ENCODE measurements at regions not wholly inside any gene's neighbourhood (a gene's known extent, or its start where the extent isn't known, plus 50 kb on each side); places are given as distances from the start of the nearest gene placed in this dataset.

DNA sequence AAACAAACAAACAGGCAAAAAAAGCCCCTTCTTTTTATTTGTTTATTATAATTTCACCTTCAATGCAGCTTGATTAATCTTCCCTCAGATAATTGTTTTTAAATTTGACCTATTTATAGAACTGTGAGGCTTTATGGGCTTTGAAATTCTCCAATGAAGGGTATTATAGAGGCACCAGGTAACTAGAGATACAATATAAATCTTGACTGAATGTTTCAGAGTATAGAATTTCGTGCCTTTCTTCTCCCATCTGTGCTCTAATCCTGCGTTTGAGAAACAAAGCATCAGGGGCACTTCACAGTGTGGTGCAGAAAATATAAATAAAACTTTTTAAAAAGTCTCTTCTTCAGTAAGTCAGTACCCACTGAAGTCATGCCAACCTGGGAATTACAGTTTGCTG lies 120.9 kb downstream of the ANKRD50 start:
- peaks cover 8% of the 10 kb centered on the region for H3K9me3 ChIP-seq
- H3K4me1 ChIP-seq, result peaks cover 25% of the 10 kb centered on the region
- H3K27me3 ChIP-seq, result no peaks in the 10 kb centered on the region
- H3K4me3 ChIP-seq, result no peak overlapping the region
- no peak for TF ChIP-seq Cebpa-rat (IDR thresholded peaks at IDR 0.05)
- H3K9ac ChIP-seq, result no peak overlapping the region
- no peak overlapping the region for H3K4me2 ChIP-seq
- H4K20me1 ChIP-seq, result no peaks in the 10 kb centered on the region
- H3K36me3 ChIP-seq, result no peaks in the 10 kb centered on the region
- no peak overlapping the region for H3K27ac ChIP-seq

DNA sequence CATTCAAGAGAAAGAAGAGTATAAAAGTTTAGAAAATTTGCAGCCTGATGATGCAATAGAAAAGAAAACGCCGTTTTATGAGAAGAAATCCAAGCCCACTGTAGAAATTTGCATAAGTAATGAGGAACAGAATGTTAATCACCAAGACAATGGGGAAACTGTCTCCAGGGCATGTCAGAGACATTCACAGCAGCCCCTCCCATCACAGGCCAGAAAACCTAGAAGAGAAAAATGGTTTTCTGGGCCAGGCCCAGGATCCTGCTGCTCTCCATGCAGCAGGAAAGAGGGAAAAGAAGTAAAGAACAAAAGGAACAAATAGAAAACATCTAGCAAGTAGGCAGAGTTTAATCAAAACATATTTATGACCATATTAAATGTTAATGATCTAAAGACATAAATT lies 119.0 kb downstream of the ANKRD50 start:
- no peak for TF ChIP-seq Cebpa-rat (IDR thresholded peaks at IDR 0.05)
- Histone ChIP-seq H3K27ac (no peak overlapping the region), H3K27me3 (no peaks in the 10 kb centered on the region), H3K4me3 (no peak overlapping the region), H4K20me1 (no peaks in the 10 kb centered on the region), H3K9ac (no peak overlapping the region), H3K9me3 (no peaks in the 10 kb centered on the region), H3K4me1 (peaks cover 42% of the 10 kb centered on the region), H3K36me3 (no peaks in the 10 kb centered on the region), H3K4me2 (no peak overlapping the region)

- H3K9ac ChIP-seq, result no peak overlapping the region
- H3K27me3 ChIP-seq, result no peaks in the 10 kb centered on the region
- no peak overlapping the region for H3K4me2 ChIP-seq
- H3K4me3 ChIP-seq, result no peak overlapping the region
- no peak overlapping the region for H3K27ac ChIP-seq
- H3K36me3 ChIP-seq, result no peaks in the 10 kb centered on the region
- no peak for TF ChIP-seq Cebpa-rat (IDR thresholded peaks at IDR 0.05)
- H3K9me3 ChIP-seq, result no peaks in the 10 kb centered on the region
- H3K4me1 ChIP-seq, result peaks cover 51% of the 10 kb centered on the region
- no peaks in the 10 kb centered on the region for H4K20me1 ChIP-seq
Observed at GRCh38 chr4:124594945-124595344, 117.6 kb downstream of the ANKRD50 start.

GRCh38 chr4:124596816-124597215 lies 115.7 kb downstream of the ANKRD50 start:
- no peak overlapping the region for H3K4me3 ChIP-seq
- H4K20me1 ChIP-seq, result no peaks in the 10 kb centered on the region
- no peak overlapping the region for H3K9ac ChIP-seq
- H3K4me2 ChIP-seq, result peak overlapping the region; percentile 4; the same call in 1 of the 2 replicates
- TF ChIP-seq Cebpa-rat (IDR thresholded peaks at IDR 0.05), result no peak
- no peaks in the 10 kb centered on the region for H3K27me3 ChIP-seq
- peaks cover 58% of the 10 kb centered on the region for H3K4me1 ChIP-seq
- no peaks in the 10 kb centered on the region for H3K36me3 ChIP-seq
- no peaks in the 10 kb centered on the region for H3K9me3 ChIP-seq
- no peak overlapping the region for H3K27ac ChIP-seq

DNA sequence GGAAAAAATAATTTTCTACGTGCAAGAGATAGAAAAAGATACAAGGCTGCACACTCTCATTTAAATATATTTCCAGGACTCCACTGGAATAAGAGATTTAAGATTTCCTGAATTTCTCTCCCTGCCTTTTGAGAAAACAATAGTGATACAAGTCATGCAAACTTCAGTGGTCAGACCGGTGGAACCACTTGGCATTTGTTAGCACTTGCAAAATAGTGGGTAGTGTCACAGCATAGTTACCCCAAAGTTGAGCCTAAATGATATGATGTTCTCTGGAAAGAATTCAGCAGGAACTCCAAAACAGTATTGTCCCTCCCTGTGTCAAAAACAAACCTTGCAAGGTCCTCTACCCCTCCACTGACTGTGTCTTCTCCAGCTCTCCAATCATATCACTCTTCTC lies 102.3 kb downstream of the ANKRD50 start:
- Histone ChIP-seq H3K27me3 (no peaks in the 10 kb centered on the region), H3K36me3 (no peaks in the 10 kb centered on the region), H4K20me1 (no peaks in the 10 kb centered on the region), H3K9ac (no peak overlapping the region), H3K4me1 (no peaks in the 10 kb centered on the region), H3K4me3 (no peak overlapping the region), H3K4me2 (no peak overlapping the region), H3K9me3 (no peaks in the 10 kb centered on the region), H3K27ac (no peak overlapping the region)
- no peak for TF ChIP-seq Cebpa-rat (IDR thresholded peaks at IDR 0.05)

Data from BLaER1 (cell line).